ENCODE measurements at regions not wholly inside any gene's neighbourhood (a gene's known extent, or its start where the extent isn't known, plus 50 kb on each side); places are given as distances from the start of the nearest gene placed in this dataset.

DNA sequence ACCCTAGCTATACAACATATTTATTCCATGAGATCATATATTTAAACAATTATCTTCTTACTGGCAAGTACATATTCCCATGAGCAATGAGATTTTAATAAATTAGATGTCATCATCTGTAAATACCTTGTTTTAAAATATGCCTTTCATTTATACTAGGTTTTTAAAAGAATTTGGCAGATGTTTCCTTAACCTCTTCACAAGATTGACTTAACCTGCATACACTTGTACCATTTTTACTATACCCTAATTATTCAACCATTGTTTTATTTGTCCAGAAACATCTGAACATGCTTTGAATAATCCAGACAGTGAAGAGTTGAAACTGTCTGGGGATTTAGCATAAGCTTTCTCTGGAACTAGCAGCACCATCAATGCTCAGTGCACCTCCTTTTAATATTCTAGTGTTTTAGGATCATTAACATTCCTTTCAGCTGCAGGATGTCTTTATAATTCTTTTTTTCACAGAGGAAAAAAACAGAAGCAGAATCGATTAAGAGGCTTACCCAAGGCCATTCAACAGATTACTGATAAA lies 188.0 kb upstream of the TENT5A start:
- no peak for TF ChIP-seq POLR2A (IDR thresholded peaks at IDR 0.05)
- TF ChIP-seq, protein P1, sequence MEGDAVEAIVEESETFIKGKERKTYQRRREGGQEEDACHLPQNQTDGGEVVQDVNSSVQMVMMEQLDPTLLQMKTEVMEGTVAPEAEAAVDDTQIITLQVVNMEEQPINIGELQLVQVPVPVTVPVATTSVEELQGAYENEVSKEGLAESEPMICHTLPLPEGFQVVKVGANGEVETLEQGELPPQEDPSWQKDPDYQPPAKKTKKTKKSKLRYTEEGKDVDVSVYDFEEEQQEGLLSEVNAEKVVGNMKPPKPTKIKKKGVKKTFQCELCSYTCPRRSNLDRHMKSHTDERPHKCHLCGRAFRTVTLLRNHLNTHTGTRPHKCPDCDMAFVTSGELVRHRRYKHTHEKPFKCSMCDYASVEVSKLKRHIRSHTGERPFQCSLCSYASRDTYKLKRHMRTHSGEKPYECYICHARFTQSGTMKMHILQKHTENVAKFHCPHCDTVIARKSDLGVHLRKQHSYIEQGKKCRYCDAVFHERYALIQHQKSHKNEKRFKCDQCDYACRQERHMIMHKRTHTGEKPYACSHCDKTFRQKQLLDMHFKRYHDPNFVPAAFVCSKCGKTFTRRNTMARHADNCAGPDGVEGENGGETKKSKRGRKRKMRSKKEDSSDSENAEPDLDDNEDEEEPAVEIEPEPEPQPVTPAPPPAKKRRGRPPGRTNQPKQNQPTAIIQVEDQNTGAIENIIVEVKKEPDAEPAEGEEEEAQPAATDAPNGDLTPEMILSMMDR (IDR thresholded peaks at IDR 0.05): no peak
- TF ChIP-seq POLR2AphosphoS5 (IDR thresholded peaks at IDR 0.05): no peak
